GM20000 (cell line): ENCODE measurements at regions not wholly inside any gene's neighbourhood (a gene's known extent, or its start where the extent isn't known, plus 50 kb on each side); places are given as distances from the start of the nearest gene placed in this dataset.

Experiments
- DNase-seq: peaks from one replicate; pipeline ENCODE4 v3.0.0; 2012; ENCODE audit warnings: low spot score
- CTCF ChIP-seq: IDR thresholded peaks from 2 replicates; pipeline ENCODE4 v1.5.1; 2012; ENCODE audit warnings: mild to moderate bottlenecking, control low read depth; ENCODE audit errors: extremely low read depth, missing control alignments

GRCh38 chr11:109155291-109155690, 266.7 kb upstream of the C11orf87 start:
- TF ChIP-seq CTCF = no peak
- DNase-seq = no peak

GRCh38 chr11:109165035-109165434, 257.0 kb upstream of the C11orf87 start:
- no peak for TF ChIP-seq CTCF
- DNase-seq = no peak

DNA sequence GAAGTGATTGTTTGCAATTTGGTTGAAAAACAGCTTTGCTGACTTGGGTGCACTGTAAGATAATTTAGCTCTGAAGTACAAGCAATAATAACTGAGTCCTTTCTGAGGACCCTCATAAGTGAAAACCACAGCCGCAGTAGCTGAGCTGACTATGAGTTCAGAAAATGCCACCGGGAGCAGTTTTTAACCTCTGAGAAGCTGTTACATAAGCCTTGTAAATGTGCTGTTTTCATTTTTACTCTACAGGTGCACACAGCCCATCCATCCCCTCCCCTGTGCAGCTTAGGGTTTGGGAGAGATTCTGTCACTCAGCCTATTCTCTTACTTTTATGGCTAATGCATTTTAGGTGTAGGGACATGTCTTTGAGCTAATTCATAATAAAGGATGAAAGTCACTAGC, 255.5 kb upstream of the C11orf87 start:
- no peak for DNase-seq

DNA sequence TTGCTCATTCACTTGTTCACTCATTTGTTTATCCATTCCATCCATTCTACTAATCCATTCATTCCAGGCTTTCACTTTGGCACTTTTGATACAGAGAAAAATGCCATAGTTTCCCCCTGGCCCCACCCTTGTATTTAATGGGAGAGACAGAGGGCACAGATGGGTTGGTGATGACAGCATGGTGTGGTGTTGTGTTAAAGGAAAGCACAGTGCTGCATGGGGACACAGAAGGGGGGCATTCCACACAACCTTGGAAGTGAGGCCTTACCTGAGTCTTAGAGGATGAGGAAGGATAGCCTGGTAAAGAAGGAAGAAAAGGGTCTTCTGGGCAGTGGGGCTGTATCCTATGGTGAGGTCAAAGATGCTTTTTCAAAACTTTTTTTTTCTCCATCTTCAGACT, 248.5 kb upstream of the C11orf87 start:
- TF ChIP-seq CTCF = no peak
- DNase-seq = no peak

More for the DNA sequence above, 255.5 kb upstream of the C11orf87 start:
- TF ChIP-seq CTCF = no peak

- no peak for DNase-seq
- TF ChIP-seq CTCF = no peak
Measured at GRCh38 chr11:109184376-109184775, 237.6 kb upstream of the C11orf87 start.

DNA sequence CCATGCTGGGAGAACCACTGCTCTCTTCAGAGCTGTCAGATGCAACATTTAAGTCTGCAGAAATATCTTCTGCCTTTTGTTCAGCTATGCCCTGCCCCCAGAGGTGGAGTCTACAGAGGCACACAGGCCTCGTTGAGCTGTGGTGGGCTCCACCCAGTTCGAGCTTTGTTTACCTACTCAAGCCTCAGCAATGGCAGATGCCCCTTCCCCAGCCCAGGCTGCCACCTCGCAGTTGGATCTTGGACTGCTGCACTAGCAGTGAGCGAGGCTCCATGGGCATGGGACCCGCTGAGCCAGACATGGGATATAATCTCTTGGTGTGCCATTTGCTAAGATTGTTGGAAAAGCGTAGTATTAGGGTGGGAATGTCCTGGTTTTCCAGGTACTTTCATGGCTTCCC, 229.1 kb upstream of the C11orf87 start:
- no peak for DNase-seq
- TF ChIP-seq CTCF = no peak

DNA sequence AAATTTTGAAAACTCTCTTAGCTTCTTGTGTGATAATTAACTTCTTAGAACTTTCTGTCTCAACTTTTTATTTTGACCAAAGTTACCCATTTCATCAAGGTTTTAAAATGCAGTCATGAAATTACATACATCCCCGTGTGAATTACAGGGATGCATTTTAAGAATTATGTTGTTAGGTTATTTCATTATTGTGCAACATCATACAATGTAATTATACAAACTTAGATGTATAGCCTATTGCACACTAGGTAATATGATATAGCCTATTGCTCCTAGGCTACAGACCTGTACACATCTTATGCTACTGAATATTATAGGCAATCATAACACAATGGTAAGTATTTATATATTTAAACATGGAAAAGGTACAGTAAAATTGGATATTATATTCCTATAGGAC, 228.1 kb upstream of the C11orf87 start:
- no peak for TF ChIP-seq CTCF
- no peak for DNase-seq
